ENCODE measurements at regions not wholly inside any gene's neighbourhood (a gene's known extent, or its start where the extent isn't known, plus 50 kb on each side); places are given as distances from the start of the nearest gene placed in this dataset.

GRCh38 chr5:67680099-67680498 is 483.5 kb upstream of the CD180 start:
- ATAC-seq (ENCODE audit: low read depth in 2 of 2): no peak
- no peaks in the 10 kb centered on the region for H3K9me3 Mint-ChIP-seq

GRCh38 chr5:67679184-67679841 is 482.7 kb upstream of the CD180 start:
- Mint-ChIP-seq H3K9me3 (no peaks in the 10 kb centered on the region), H3K4me3 (no peak overlapping the region), H3K27ac (no peak overlapping the region), H3K4me1 (no peaks in the 10 kb centered on the region), H3K27me3 (no peaks in the 10 kb centered on the region), H3K36me3 (no peaks in the 10 kb centered on the region)
- no peak for ATAC-seq (ENCODE audit: low read depth in 2 of 2)
- DNase-seq: no peak

More at GRCh38 chr5:67680099-67680498, 483.5 kb upstream of the CD180 start:
- no peak for DNase-seq
- H3K36me3 Mint-ChIP-seq: no peaks in the 10 kb centered on the region
- H3K4me1 Mint-ChIP-seq: no peaks in the 10 kb centered on the region
- H3K27ac Mint-ChIP-seq: peak overlapping the region in 1 of 6 donors; percentile 30
- H3K4me3 Mint-ChIP-seq: no peak overlapping the region
- H3K27me3 Mint-ChIP-seq: no peaks in the 10 kb centered on the region

- ATAC-seq (ENCODE audit: low read depth in 2 of 2) (no peak), DNase-seq (no peak)
- Mint-ChIP-seq H3K27me3 (no peaks in the 10 kb centered on the region), H3K27ac (no peak overlapping the region), H3K4me3 (no peak overlapping the region), H3K9me3 (no peaks in the 10 kb centered on the region), H3K4me1 (no peaks in the 10 kb centered on the region), H3K36me3 (no peaks in the 10 kb centered on the region)
Observed at GRCh38 chr5:67678594-67678993, 482.0 kb upstream of the CD180 start.

- Mint-ChIP-seq H3K4me3 (no peak overlapping the region), H3K4me1 (peaks cover 0 to 3% (median 2%) of the 10 kb centered on the region in 3 donors), H3K36me3 (no peaks in the 10 kb centered on the region), H3K27me3 (no peaks in the 10 kb centered on the region), H3K27ac (no peak overlapping the region), H3K9me3 (no peaks in the 10 kb centered on the region)
- ATAC-seq (ENCODE audit: low read depth in 2 of 2) (no peak), DNase-seq (no peak)
Observed at GRCh38 chr5:67677422-67677970, 480.9 kb upstream of the CD180 start.

GRCh38 chr5:67676863-67677262 is 480.3 kb upstream of the CD180 start:
- Mint-ChIP-seq H3K4me1 (peaks cover 0 to 5% (median 4%) of the 10 kb centered on the region in 3 donors), H3K4me3 (no peak overlapping the region), H3K9me3 (no peaks in the 10 kb centered on the region), H3K36me3 (no peaks in the 10 kb centered on the region), H3K27me3 (no peaks in the 10 kb centered on the region), H3K27ac (no peak overlapping the region)
- DNase-seq (no peak), ATAC-seq (ENCODE audit: low read depth in 2 of 2) (no peak)

- H3K27me3 Mint-ChIP-seq: no peaks in the 10 kb centered on the region
- DNase-seq (no peak), ATAC-seq (ENCODE audit: low read depth in 2 of 2) (no peak)
- peaks cover 0 to 5% (median 0%) of the 10 kb centered on the region in 7 donors for H3K9me3 Mint-ChIP-seq
- no peak overlapping the region for H3K27ac Mint-ChIP-seq
- H3K4me3 Mint-ChIP-seq: no peak overlapping the region
- no peaks in the 10 kb centered on the region for H3K36me3 Mint-ChIP-seq
- peaks cover 0 to 5% (median 4%) of the 10 kb centered on the region in 3 donors for H3K4me1 Mint-ChIP-seq
Observed at GRCh38 chr5:67674159-67674655, 477.6 kb upstream of the CD180 start.

- no peaks in the 10 kb centered on the region for H3K36me3 Mint-ChIP-seq
- H3K4me3 Mint-ChIP-seq: no peak overlapping the region
- H3K4me1 Mint-ChIP-seq: peaks cover 0 to 5% (median 4%) of the 10 kb centered on the region in 3 donors
- DNase-seq (no peak), ATAC-seq (ENCODE audit: low read depth in 2 of 2) (no peak)
- no peaks in the 10 kb centered on the region for H3K27me3 Mint-ChIP-seq
- H3K27ac Mint-ChIP-seq: peak overlapping the region in 1 of 6 donors; percentile 4
- H3K9me3 Mint-ChIP-seq: peaks cover 0 to 5% (median 0%) of the 10 kb centered on the region in 7 donors
Observed at GRCh38 chr5:67673618-67674017, 477.0 kb upstream of the CD180 start.

GRCh38 chr5:67673180-67673579 is 476.6 kb upstream of the CD180 start:
- Mint-ChIP-seq H3K4me1 (peaks cover 2 to 5% (median 4%) of the 10 kb centered on the region in 3 donors), H3K27ac (no peak overlapping the region), H3K27me3 (peaks cover 0 to 4% (median 0%) of the 10 kb centered on the region in 3 donors), H3K4me3 (no peak overlapping the region), H3K9me3 (peaks cover 0 to 10% (median under 1%) of the 10 kb centered on the region in 7 donors), H3K36me3 (peaks cover 0 to 3% of the 10 kb centered on the region in 2 donors)
- ATAC-seq (ENCODE audit: low read depth in 2 of 2): no peak
- DNase-seq: no peak

- Mint-ChIP-seq H3K27ac (no peak overlapping the region), H3K36me3 (peaks cover 0 to 9% of the 10 kb centered on the region in 2 donors), H3K4me3 (no peak overlapping the region), H3K4me1 (peaks cover 3 to 5% (median 4%) of the 10 kb centered on the region in 3 donors), H3K27me3 (peaks cover 0 to 7% (median 0%) of the 10 kb centered on the region in 3 donors), H3K9me3 (peaks cover 0 to 15% (median 5%) of the 10 kb centered on the region in 7 donors)
- no peak for ATAC-seq (ENCODE audit: low read depth in 2 of 2)
- DNase-seq: no peak
Observed at GRCh38 chr5:67672636-67673035, 476.0 kb upstream of the CD180 start.

- ATAC-seq (ENCODE audit: low read depth in 2 of 2): no peak
- no peak overlapping the region for H3K27ac Mint-ChIP-seq
- peaks cover 0 to 36% (median 20%) of the 10 kb centered on the region in 7 donors for H3K9me3 Mint-ChIP-seq
- H3K4me3 Mint-ChIP-seq: no peak overlapping the region
- peaks cover 0 to 7% (median 5%) of the 10 kb centered on the region in 3 donors for H3K27me3 Mint-ChIP-seq
- DNase-seq: no peak
- H3K36me3 Mint-ChIP-seq: peaks cover 4 to 15% of the 10 kb centered on the region in 2 donors
- H3K4me1 Mint-ChIP-seq: peaks cover 3 to 5% (median 4%) of the 10 kb centered on the region in 3 donors
Observed at GRCh38 chr5:67669916-67670315, 473.3 kb upstream of the CD180 start.

GRCh38 chr5:67660149-67660548 is 463.6 kb upstream of the CD180 start:
- DNase-seq (no peak), ATAC-seq (ENCODE audit: low read depth in 2 of 2) (no peak)
- Mint-ChIP-seq H3K4me3 (no peak overlapping the region), H3K27ac (no peak overlapping the region), H3K27me3 (peaks cover 0 to 5% (median 0%) of the 10 kb centered on the region in 3 donors), H3K36me3 (no peaks in the 10 kb centered on the region), H3K9me3 (peaks cover 0 to 5% (median 2%) of the 10 kb centered on the region in 7 donors), H3K4me1 (no peaks in the 10 kb centered on the region)

GRCh38 chr5:67659288-67659687 is 462.7 kb upstream of the CD180 start:
- DNase-seq (no peak), ATAC-seq (ENCODE audit: low read depth in 2 of 2) (no peak)
- Mint-ChIP-seq H3K27me3 (peaks cover 0 to 5% (median 0%) of the 10 kb centered on the region in 3 donors), H3K4me3 (no peak overlapping the region), H3K27ac (no peak overlapping the region), H3K4me1 (no peaks in the 10 kb centered on the region), H3K36me3 (no peaks in the 10 kb centered on the region), H3K9me3 (peaks cover 0 to 2% (median 0%) of the 10 kb centered on the region in 7 donors)

- Mint-ChIP-seq H3K27ac (no peak overlapping the region), H3K4me3 (no peak overlapping the region), H3K4me1 (no peaks in the 10 kb centered on the region), H3K9me3 (peaks cover 0 to 2% (median 0%) of the 10 kb centered on the region in 7 donors), H3K36me3 (no peaks in the 10 kb centered on the region), H3K27me3 (no peaks in the 10 kb centered on the region)
- DNase-seq: no peak
- no peak for ATAC-seq (ENCODE audit: low read depth in 2 of 2)
Observed at GRCh38 chr5:67657055-67657454, 460.5 kb upstream of the CD180 start.

- H3K9me3 Mint-ChIP-seq: no peaks in the 10 kb centered on the region
- H3K4me3 Mint-ChIP-seq: no peak overlapping the region
- H3K27me3 Mint-ChIP-seq: peaks cover 0 to 5% (median 0%) of the 10 kb centered on the region in 3 donors
- DNase-seq: no peak
- H3K36me3 Mint-ChIP-seq: no peaks in the 10 kb centered on the region
- H3K27ac Mint-ChIP-seq: no peak overlapping the region
- ATAC-seq (ENCODE audit: low read depth in 2 of 2): no peak
- H3K4me1 Mint-ChIP-seq: no peaks in the 10 kb centered on the region
Observed at GRCh38 chr5:67652201-67652600, 455.6 kb upstream of the CD180 start.

All from naive B cell (primary cell).